GM18517 (cell line): ENCODE measurements at regions not wholly inside any gene's neighbourhood (a gene's known extent, or its start where the extent isn't known, plus 50 kb on each side); places are given as distances from the start of the nearest gene placed in this dataset.
"Not testable (repeated sequence)": the region's sequence is repeated elsewhere in the genome, so short reads cannot be mapped to it uniquely, and the experiment has no call there.

Experiments
- ATAC-seq: cut with Tn5 transposase; IDR thresholded peaks from one replicate; pipeline ENCODE4 v1.9.1; 2021; ENCODE audit warnings: mild to moderate bottlenecking, moderate library complexity; ENCODE audit not compliant: unreplicated experiment

GRCh38 chr1:95854457-95854856 is 620.4 kb downstream of the RWDD3 start:
- ATAC-seq, result no peak

- ATAC-seq, result no peak
Observed at GRCh38 chr1:95863086-95863485, 629.1 kb downstream of the RWDD3 start.

GRCh38 chr1:95865769-95866168 is 631.8 kb downstream of the RWDD3 start:
- ATAC-seq, result no peak

GRCh38 chr1:95876276-95876675 is 642.3 kb downstream of the RWDD3 start:
- no peak for ATAC-seq

- ATAC-seq, result no peak
Observed at GRCh38 chr1:95879498-95880050, 645.6 kb downstream of the RWDD3 start.

GRCh38 chr1:95888941-95889390 is 655.0 kb downstream of the RWDD3 start:
- no peak for ATAC-seq

- ATAC-seq, result no peak
Observed at GRCh38 chr1:95889400-95889799, 655.4 kb downstream of the RWDD3 start.

GRCh38 chr1:95893921-95894320 is 659.9 kb downstream of the RWDD3 start:
- no peak for ATAC-seq

GRCh38 chr1:95903060-95903459 is 669.0 kb downstream of the RWDD3 start:
- no peak for ATAC-seq

- ATAC-seq, result no peak
Observed at GRCh38 chr1:95905818-95906395, 671.9 kb downstream of the RWDD3 start.

GRCh38 chr1:95911739-95912138 is 677.7 kb downstream of the RWDD3 start:
- ATAC-seq, result not testable (repeated sequence)

- ATAC-seq, result no peak
Observed at GRCh38 chr1:95916616-95917015, 682.6 kb downstream of the RWDD3 start.

- ATAC-seq, result no peak
Observed at GRCh38 chr1:95924684-95925083, 690.7 kb downstream of the RWDD3 start.

GRCh38 chr1:95926331-95926730 is 692.3 kb downstream of the RWDD3 start:
- ATAC-seq, result no peak

GRCh38 chr1:95927061-95927460 is 693.1 kb downstream of the RWDD3 start:
- ATAC-seq, result no peak

- no peak for ATAC-seq
Observed at GRCh38 chr1:95935719-95936118, 701.7 kb downstream of the RWDD3 start.

GRCh38 chr1:95941121-95941798 is 707.2 kb downstream of the RWDD3 start:
- ATAC-seq, result no peak

GRCh38 chr1:95948023-95948422 is 714.0 kb downstream of the RWDD3 start:
- no peak for ATAC-seq

GRCh38 chr1:95951371-95952102 is 717.5 kb downstream of the RWDD3 start:
- no peak for ATAC-seq

GRCh38 chr1:95953015-95953414 is 719.0 kb downstream of the RWDD3 start:
- no peak for ATAC-seq

GRCh38 chr1:95954585-95954984 is 720.6 kb downstream of the RWDD3 start:
- ATAC-seq, result no peak

- no peak for ATAC-seq
Observed at GRCh38 chr1:95956215-95956614, 722.2 kb downstream of the RWDD3 start.
